Mucosa of descending colon (tissue), 3 donors: ENCODE measurements at regions not wholly inside any gene's neighbourhood (a gene's known extent, or its start where the extent isn't known, plus 50 kb on each side); places are given as distances from the start of the nearest gene placed in this dataset.

Source experiments
- ATAC-seq: fragments of 200-7000 bp; cut with Tn5 transposase; one replicate; pipeline ENCODE4 v1.9.1; 2020; ENCODE audit warnings: mild to moderate bottlenecking, moderate library complexity
- DNase-seq, 3 donors: peaks; one replicate each; pipeline ENCODE4 v3.0.0-alpha.2; 2020
- H3K36me3 ChIP-seq: fragments of 200-600 bp; one replicate; pipeline ENCODE4 v1.8.0; 2021; ENCODE audit warnings: low read depth, mild to moderate bottlenecking
- H3K4me1 ChIP-seq: fragments of 200-600 bp; one replicate; pipeline ENCODE4 v1.8.0; 2021; ENCODE audit warnings: low read depth, mild to moderate bottlenecking
- H3K4me3 ChIP-seq: fragments of 200-600 bp; one replicate; pipeline ENCODE4 v1.8.0; 2021; ENCODE audit warnings: mild to moderate bottlenecking
- H3K9me3 ChIP-seq: fragments of 200-600 bp; one replicate; pipeline ENCODE4 v1.8.0; 2021; ENCODE audit warnings: mild to moderate bottlenecking
- intact Hi-C, 2 donors: fragments of 100-400 bp; cut with DNase I in 1 of 2; cut with micrococcal nuclease in 1 of 2; formaldehyde crosslinking; loops; one replicate each; pipeline versions ENCODE4 v1.11.0 to v1.11.1; 2022; cut with DNase I, micrococcal nuclease
- TF ChIP-seq, protein P1 (sequence below): fragments of 200-600 bp; IDR thresholded peaks from one replicate; pipeline ENCODE4 v1.8.0; 2022; ENCODE audit warnings: antibody characterized with exemption, mild to moderate bottlenecking
- donor health status: DM: no; HTN: no; CAD: no; lungs with moderate emphysema.
- donor health status: DM: no; HTN: no; CAD: no.
- donor health status: DM: no; HTN: yes; CAD: no.

DNA sequence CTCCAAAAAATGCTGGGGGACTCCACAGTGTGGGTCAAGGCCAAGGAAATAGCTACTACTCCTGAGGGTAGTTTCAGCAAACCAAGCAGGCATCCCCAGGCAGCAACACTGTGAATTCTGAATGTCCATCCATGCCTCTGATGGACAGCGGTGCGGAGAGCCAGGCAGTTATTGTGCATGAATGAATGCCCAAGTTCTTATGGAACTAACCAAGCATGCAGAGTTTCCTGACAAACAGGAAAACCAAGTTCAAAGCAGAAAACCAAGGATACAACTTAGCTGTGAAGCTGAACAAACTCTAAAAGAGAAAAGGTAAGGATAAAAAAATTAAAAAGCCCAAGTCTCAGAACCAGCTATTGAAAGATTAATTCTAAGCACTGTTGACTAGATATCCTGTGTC, 642.6 kb upstream of the HS3ST1 start:
- no peaks in the 10 kb centered on the region for H3K9me3 ChIP-seq
- H3K4me1 ChIP-seq = no peaks in the 10 kb centered on the region
- H3K36me3 ChIP-seq = no peaks in the 10 kb centered on the region
- no peak for DNase-seq
- intact Hi-C loops = no loop called here
- ATAC-seq = no peak
- TF ChIP-seq, protein P1, sequence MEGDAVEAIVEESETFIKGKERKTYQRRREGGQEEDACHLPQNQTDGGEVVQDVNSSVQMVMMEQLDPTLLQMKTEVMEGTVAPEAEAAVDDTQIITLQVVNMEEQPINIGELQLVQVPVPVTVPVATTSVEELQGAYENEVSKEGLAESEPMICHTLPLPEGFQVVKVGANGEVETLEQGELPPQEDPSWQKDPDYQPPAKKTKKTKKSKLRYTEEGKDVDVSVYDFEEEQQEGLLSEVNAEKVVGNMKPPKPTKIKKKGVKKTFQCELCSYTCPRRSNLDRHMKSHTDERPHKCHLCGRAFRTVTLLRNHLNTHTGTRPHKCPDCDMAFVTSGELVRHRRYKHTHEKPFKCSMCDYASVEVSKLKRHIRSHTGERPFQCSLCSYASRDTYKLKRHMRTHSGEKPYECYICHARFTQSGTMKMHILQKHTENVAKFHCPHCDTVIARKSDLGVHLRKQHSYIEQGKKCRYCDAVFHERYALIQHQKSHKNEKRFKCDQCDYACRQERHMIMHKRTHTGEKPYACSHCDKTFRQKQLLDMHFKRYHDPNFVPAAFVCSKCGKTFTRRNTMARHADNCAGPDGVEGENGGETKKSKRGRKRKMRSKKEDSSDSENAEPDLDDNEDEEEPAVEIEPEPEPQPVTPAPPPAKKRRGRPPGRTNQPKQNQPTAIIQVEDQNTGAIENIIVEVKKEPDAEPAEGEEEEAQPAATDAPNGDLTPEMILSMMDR = no peak
- H3K4me3 ChIP-seq = no peak overlapping the region

DNA sequence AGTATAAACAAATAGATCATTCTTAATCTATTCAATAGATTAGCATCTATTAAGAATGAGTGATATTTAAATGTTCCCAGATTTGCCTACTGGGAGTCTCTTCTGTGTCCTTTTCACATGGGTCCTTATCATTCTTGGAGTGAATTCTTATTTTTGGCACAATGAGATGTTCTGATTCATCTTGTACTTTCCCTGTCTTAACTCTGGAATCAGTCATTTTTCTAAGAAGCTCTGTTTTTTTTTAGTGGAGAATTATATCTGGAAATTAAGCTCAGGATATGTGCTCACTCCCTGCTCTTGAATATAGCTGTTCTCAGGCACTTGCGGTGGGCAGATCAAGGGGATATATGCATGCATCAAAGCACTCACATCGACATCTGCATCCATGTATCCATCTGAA, 625.3 kb upstream of the HS3ST1 start:
- H3K4me3 ChIP-seq = no peak overlapping the region
- ATAC-seq = no peak
- intact Hi-C loops = no loop called here
- H3K9me3 ChIP-seq = no peaks in the 10 kb centered on the region
- TF ChIP-seq, protein P1 = no peak
- H3K36me3 ChIP-seq = no peaks in the 10 kb centered on the region
- no peaks in the 10 kb centered on the region for H3K4me1 ChIP-seq
- DNase-seq = no peak

- TF ChIP-seq, protein P1 = no peak
- no peak for ATAC-seq
- DNase-seq = no peak
Observed at GRCh38 chr4:12053556-12053955, 624.9 kb upstream of the HS3ST1 start.

DNA sequence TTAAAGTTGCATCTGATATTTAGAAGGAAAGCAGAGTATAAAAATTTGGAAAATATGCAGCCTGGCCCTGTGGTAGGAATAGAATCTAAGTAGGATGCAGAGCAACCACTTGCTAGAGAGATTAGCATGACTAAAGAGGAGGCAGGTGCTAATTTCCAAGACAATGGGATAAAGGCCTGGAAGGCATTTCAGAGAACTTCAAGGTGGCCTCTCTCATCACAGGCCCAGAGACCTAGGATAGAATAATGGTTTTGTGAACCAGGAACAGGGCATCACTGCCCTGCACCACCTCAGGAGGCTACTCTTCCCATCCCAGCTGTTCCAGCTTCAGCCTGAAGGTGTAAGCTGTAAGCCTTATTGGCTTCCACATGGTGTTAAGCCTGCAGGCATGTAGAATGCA, 621.7 kb upstream of the HS3ST1 start:
- ATAC-seq (no peak), DNase-seq (no peak)
- no peaks in the 10 kb centered on the region for H3K4me1 ChIP-seq
- TF ChIP-seq, protein P1 = no peak
- H3K36me3 ChIP-seq = no peaks in the 10 kb centered on the region
- no peak overlapping the region for H3K4me3 ChIP-seq
- intact Hi-C loops = no loop called here
- no peaks in the 10 kb centered on the region for H3K9me3 ChIP-seq

More at GRCh38 chr4:12053556-12053955, 624.9 kb upstream of the HS3ST1 start:
- no peaks in the 10 kb centered on the region for H3K9me3 ChIP-seq
- intact Hi-C loops = no loop called here
- no peaks in the 10 kb centered on the region for H3K4me1 ChIP-seq
- H3K36me3 ChIP-seq = no peaks in the 10 kb centered on the region
- H3K4me3 ChIP-seq = no peak overlapping the region

- intact Hi-C loops = no loop called here
- Histone ChIP-seq H3K36me3 (no peaks in the 10 kb centered on the region), H3K4me1 (no peaks in the 10 kb centered on the region), H3K4me3 (no peak overlapping the region), H3K9me3 (peaks cover 9% of the 10 kb centered on the region)
- ATAC-seq = no peak
- no peak for DNase-seq
- TF ChIP-seq, protein P1 = no peak
Observed at GRCh38 chr4:12042818-12043217, 614.1 kb upstream of the HS3ST1 start.

DNA sequence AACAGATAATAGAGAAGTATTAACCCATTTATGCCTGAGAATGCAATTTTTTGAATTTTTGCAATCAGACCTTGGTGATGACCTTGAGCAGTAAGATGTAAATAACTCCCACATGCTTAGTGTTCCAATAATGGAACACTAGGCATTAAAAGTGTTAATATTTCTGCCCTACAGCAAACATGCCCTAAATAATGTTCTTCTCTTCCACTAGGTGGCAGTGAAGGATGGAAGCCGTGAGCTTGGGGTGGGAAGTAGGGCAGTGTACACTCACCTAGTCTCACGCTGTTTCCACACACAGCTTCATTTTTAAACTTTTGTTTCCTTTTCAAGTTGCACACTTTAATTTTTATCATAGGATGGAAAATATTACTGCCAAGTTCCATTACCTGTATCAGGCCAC, 613.1 kb upstream of the HS3ST1 start:
- ATAC-seq (no peak), DNase-seq (peak in 1 of 3 donors; percentile 3)
- Histone ChIP-seq H3K9me3 (peaks cover 9% of the 10 kb centered on the region), H3K36me3 (no peaks in the 10 kb centered on the region), H3K4me1 (no peaks in the 10 kb centered on the region), H3K4me3 (no peak overlapping the region)
- TF ChIP-seq, protein P1 = no peak
- intact Hi-C loops = no loop called here
